Fibroblast of skin of abdomen (primary cell): ENCODE measurements at regions not wholly inside any gene's neighbourhood (a gene's known extent, or its start where the extent isn't known, plus 50 kb on each side); places are given as distances from the start of the nearest gene placed in this dataset.
A peak's percentile ranks its signal among the peaks of the same experiment; 100 is the strongest.

Experiments
- DNase-seq: peaks from one replicate; pipeline ENCODE4 v3.0.0-alpha.2; 2013

GRCh38 chr5:112628214-112628980 lies 109.3 kb upstream of the APC start:
- no peak for DNase-seq

- no peak for DNase-seq
Measured at GRCh38 chr5:112630246-112631009, 107.3 kb upstream of the APC start.

DNA sequence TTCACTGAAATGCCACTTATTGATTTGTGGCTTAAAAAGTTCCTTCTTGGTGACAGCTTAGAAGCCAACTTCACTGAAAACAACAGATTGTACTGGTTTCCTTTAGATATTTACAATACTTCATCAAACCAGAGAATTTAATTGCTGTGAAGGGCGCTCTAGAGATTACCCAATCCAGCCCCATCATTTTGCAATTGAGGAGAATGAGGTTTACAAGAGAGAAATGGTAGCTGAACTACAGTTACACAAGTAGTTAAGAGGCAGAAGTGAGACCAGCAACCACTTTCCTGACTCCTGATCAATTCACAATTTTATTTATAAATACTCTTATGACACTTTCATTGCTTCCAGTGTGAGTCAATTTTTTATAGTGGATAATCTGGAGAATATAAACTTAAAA lies 103.5 kb upstream of the APC start:
- no peak for DNase-seq

- DNase-seq: no peak
Measured at GRCh38 chr5:112634796-112635195, 102.9 kb upstream of the APC start.

GRCh38 chr5:112635276-112635675 lies 102.4 kb upstream of the APC start:
- DNase-seq: no peak

- DNase-seq: no peak
Measured at GRCh38 chr5:112635771-112636731, 101.6 kb upstream of the APC start.

- DNase-seq: no peak
Measured at GRCh38 chr5:112636751-112637150, 100.9 kb upstream of the APC start.

DNA sequence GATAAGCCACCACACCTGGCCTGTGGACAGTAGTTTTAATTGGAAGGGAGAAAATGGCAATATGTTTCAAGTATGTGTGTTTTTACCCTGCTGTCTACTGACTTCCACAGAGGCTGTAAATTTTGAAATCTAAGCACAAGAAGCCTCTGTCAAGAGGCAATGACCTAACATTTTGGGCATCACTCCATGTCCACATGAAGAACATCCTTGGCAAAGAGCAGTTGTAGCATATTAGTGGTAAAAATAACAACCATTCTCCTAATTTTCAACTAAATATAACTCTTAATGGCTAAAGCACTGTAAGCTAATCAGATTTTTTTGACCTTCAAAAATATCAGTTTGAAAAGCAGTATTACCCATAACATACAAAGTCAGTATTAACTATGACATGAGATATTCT lies 100.3 kb upstream of the APC start:
- DNase-seq: no peak

DNA sequence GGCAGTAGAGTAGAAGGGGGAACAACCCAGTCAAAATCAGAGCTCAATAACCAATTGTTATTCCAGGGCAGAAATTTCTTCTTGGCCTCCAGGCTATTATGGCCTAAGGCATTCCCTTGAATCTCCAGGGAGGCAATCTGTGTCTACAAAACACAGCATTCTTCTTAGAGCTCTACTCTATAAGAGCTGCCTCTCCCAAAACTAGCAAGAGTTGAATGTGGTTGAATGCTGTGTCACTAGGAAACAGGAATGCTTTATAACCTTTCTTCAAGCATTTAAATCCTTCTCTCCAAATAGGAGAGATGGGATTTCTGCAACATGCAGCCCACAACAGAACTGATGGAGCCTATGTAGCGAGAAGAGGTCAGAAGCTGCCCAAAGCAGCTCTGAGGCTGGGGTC lies 97.1 kb upstream of the APC start:
- no peak for DNase-seq

GRCh38 chr5:112641515-112642110 lies 96.1 kb upstream of the APC start:
- no peak for DNase-seq

DNA sequence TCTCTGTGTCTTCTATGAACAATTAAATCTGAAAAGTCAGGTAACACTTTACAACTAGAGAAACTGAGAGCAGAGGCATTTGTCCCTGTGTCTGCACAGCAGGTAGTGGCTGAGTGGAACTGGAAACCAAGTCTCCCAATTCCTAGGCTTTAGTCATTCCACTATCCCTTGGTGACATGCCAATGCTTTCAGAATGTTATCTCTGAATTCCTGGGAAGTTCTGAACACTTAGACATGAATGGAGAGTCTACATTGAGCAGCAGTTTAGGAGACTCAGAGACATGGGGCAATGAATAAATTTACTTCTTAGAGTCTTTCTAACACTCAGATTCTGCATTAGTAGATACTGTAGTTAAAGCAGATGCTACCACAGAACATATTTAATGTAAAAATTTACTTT lies 94.8 kb upstream of the APC start:
- DNase-seq: no peak

DNA sequence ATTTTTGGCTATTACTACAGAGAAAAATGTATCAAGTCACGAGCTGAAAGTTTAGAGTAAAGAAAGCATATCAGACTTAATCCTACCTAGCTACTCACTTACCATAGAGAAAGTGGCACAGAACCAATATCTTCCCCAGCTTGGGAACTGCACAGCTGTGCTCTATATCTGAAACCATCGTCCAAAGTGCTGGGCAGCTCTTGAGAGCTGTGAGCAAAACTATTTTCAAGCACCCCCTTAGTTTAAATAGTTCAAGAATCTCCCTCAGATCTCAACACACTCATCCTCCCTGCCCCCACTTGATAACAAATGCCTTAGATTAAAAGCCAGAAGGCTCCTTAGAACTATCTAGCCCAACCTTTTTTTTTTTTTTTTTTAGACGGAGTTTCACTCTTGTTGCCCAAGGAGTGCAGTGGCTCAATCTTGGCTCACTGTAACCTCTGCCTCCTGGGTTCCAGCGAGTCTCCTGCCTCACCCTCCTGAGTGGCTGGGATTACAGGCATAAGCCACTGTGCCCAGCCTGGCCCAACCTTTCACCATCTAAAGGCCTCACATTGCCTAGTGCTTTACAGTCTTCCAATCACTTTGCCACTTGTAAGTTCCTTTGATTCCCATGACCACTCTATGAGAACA lies 94.2 kb upstream of the APC start:
- no peak for DNase-seq

DNA sequence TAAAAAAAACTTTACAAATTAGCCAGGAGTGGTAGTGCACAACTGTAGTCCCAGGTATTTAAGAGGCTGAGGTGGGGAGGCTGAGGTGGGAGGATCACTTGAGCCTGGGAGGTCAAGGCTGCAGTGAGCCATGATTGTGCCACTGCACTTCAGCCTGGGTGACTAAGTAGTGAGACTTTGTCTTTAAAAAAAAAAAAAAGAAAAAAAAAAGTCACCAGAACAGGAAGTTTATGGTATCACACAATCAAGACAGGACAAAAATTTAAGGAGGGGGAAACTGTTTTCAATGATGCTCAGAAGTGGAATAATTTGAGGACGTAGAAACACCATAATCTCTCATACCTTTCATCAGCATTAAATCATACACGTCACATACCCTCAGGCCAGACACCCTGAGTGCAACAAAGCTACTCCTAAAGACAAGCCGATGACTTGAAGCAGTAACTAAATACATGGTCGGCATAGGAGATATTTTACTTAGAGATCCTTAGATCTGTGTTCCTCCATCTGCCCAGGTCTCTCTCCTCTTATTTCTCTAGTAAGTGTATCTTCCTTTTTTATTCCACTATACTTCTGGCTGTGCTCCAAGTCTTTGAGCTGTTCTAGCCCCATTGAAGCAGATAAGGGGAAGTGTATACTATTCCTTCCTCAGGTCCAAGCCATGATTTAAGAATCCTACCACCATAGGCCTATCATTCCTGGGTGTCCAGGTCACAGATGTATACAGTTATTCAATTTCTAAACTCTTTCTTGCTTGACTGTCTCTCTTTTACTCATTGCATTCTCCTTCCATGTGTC lies 91.3 kb upstream of the APC start:
- no peak for DNase-seq

DNA sequence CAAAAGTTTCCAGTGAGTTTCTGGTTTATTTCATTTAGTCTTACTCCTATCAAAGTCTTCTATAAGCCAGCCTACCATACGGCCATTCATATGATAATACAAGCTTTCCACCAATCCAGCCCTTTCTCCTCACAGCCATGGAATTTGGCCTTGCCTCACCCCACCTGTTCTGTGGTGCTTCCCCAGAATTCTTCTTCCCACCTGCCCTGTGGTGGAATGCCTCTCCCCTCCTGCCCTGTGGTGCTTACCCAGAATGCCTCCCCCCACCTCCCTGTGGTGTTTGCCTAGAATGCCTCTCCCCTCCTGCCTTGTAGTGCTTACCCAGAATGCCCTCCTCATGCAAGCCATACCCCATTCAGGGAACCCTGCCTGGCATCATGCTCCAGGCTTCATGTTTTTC lies 90.3 kb upstream of the APC start:
- no peak for DNase-seq

DNA sequence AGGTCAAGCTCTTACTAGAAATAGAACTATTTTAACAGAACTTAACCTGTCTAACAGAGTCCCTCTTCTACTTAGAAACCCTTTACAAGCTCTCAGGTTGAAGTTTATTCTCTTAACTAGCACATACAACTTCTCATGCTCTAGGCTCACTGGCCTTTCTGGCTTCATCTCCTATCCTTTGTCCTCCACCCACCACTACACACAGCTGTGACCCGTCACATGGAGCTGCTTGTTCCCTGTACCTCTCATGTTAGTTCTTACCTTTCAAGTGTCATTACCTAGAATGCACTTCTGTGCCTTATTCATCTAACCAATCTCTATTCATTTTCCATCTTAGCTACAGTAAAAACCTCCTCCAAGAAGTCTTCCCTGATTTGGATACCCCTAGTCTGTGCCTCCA lies 89.4 kb upstream of the APC start:
- DNase-seq: no peak

DNA sequence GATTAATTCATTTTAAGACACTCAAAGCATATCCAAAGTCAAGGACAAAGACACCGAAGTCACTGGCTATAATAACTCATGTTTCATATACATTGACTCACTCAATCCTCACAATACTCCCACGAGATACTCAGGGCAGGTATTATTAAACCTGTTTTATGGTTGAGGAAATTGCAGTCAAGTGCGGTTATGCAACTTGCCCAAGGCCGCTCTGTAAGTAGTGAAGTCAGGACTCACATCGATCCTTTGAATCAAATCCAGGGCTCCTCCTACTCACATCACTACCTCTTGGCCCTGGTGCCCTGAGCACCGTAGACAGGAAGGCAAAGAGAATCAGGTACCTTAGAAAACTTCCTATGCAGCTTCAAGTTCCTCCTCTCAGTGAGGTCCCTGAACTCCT lies 87.8 kb upstream of the APC start:
- DNase-seq: no peak

DNA sequence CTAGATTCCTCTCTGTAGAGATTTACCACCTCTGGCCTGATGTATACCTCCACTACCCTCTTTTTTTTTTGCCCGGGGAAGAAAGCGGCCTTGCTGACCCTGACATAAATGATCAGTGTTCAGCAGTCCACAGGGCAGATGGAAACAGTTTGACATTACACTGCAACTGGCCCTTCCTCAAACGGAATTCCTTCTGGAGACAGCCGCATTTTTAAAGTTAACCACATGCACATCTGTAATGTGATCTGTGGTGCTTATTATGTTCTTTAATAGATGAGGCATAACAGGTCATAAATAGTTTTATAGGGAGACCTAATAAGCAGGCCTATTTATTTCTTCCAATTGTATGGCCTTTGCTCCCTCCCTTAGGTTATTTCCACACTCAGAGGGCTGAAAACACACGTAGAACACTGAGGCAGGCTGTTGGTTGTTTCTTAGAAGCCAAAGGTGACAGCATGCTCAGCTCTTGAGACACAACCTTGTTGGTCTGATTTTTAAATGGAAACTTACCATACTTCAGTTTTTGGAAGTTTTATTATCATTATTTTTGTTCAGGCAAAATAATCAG lies 84.0 kb upstream of the APC start:
- DNase-seq: peak; percentile 11

DNA sequence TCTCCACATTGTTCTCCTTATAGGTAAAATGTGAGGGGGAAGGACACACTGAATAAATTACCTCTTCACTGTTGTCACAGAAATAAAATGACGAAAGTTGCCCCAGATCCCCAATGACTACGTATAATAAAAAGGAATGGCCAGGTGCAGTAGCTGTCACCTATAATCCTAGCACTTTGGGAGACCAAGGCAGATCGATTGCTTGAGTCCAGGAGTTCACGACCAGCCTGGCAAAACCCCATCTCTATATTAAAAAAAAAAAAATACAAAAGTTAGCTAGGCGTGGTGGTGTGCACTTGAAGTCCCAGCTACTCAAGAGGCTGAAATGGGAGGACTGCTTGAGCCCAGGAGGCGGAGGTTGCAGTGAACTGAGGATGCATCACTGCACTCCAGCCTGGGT lies 82.2 kb upstream of the APC start:
- no peak for DNase-seq

GRCh38 chr5:112656451-112656850 lies 81.2 kb upstream of the APC start:
- DNase-seq: no peak

DNA sequence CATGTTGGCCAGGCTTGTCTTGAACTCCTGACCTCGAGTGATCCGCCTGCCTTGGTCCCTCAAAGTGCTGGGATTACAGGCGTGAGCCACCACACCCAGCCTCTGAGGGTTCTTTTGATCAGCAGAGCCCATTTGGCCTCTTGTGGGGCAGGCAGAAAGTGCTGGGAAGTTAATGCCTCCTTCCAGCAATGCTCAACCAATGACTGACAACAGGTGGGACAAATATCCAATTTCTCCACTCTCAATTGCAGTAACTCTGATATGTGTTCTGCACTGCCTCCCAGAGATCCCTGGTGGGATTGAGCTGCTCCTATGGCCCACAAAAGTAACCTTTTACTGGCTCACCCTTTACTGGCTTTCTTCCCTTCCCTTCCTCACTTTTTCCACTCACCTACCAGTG lies 79.9 kb upstream of the APC start:
- DNase-seq: no peak

DNA sequence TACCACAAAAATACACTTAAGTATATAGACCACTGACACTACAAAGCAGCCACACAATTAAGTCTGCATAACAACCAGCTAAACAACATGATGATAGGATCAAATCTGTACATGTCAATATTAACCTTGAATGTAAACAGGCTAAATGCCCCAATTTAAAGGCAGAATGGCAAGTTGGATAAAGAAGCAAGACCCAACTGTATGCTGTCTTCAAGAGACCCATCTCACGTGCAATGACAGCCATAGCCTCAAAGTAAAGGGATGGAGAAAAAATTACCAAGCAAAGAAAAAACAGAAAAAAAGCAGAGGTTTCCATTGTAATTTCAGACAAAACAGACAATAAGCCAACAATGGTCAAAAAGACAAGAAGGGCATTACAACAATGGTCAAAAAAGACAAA lies 77.3 kb upstream of the APC start:
- no peak for DNase-seq
